ENCODE measurements at regions not wholly inside any gene's neighbourhood (a gene's known extent, or its start where the extent isn't known, plus 50 kb on each side); places are given as distances from the start of the nearest gene placed in this dataset.

DNA sequence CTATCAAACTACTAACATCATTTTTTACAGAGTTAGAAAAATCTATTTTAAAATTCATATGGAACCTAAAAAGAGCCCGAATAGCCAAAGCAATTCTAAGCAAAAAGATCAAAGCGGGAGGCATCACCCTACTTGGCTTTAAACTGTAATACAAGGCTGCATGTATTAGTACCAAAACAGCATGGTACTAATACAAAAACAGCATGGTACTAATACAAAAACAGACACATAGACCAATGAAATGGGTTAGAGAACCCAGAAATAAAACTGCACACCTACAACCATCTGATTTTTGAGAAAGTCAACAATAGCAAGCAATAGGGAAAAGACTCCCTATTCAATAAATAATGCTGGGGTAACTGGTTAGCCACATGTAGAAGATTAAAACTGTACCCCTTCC is 640.7 kb downstream of the IRS1 start:
- no peak for DNase-seq

- no peak for DNase-seq
These were observed 641.4 kb downstream of the IRS1 start for GRCh38 chr2:226158229-226158628.

- no peak for DNase-seq
These were observed 644.3 kb downstream of the IRS1 start for GRCh38 chr2:226155093-226155875.

GRCh38 chr2:226154610-226155009 is 645.0 kb downstream of the IRS1 start:
- no peak for DNase-seq

- no peak for DNase-seq
These were observed 646.1 kb downstream of the IRS1 start for GRCh38 chr2:226153553-226153952.

DNA sequence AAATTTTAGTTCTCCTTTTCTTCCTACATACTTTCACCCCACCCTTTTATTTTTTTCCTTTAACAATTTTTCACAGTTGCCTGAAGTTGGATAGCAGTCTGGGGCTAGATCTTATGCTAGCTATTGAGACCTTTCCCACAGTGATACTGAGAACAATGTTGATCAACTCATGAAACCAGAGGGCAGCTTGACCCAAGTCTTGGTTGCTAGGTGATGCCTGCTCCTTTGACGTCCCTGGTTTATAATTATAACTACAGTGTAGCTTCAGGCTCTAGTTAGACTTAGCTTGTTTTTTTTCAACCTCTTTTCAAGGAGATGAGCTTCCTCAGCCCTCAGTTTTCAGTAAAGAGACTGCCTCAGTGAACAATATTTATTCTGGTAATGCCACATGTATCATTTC is 648.5 kb downstream of the IRS1 start:
- DNase-seq = no peak

DNA sequence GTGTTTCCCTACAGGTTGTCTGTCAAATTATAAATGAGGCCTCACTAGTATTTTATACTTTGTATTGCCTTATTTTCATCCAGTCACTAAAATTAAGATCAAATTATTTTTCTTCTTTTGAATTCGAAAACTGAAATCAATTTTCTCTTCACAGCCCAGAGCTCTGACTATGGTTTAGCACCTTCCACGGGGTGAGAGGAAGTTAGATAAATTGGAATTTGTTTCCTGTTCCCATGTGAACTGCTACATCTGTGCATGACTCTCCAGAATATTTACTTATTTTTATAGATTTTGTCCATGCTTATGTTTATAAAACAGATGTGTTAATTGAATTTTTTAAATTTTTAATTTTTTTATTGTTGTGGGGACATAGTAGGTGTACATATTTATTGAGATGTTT is 656.5 kb downstream of the IRS1 start:
- no peak for DNase-seq

DNA sequence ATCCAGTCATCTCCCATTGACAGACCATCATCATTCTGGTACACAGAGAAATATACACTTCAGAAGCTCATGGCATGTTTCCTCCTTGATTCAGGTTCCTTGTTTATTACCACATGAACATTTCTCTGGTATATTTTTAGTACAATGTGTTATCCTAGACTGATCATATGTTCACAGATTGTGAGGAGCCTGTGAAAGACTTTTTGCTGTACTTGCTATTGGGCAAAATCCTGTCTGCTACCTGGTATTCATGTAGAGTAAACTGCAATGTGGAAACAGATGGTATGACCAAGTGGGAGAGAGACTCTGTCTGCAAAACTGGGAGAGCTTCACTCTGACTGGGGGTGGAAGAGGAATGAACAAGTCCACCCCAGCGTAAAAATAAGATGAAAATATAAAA is 657.2 kb downstream of the IRS1 start:
- DNase-seq = no peak

GRCh38 chr2:226140594-226140993 is 659.0 kb downstream of the IRS1 start:
- no peak for DNase-seq

GRCh38 chr2:226139759-226140158 is 659.9 kb downstream of the IRS1 start:
- no peak for DNase-seq

DNA sequence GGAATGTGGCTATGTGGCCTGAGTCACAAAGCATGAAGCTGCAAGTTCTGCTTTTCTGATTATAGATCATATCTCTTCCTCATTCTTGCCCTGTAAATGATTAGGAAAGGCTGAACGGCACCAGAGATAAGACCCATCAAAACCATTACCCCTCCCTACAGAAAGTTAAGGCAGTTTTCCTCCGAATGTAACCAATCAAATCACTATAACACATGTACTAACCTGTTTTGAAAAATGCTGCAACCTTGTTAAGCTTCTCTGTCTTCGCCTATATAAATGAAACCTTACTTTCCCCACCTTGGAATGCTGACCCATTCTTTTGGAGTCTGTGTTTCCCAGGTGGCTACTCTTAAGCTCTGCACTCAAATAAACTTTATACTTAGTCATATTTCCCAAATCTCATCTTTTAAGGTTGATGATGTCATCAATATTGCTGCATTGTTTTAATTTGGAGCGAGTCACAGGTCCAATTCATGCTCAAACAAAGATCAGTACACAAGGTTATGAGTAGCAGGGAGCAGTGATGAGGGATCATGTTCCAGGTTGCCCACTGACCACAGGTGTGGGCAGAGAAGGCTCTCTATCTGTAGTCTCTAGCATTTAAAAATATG is 662.3 kb downstream of the IRS1 start:
- no peak for DNase-seq

- no peak for DNase-seq
These were observed 662.9 kb downstream of the IRS1 start for GRCh38 chr2:226136739-226137138.

DNA sequence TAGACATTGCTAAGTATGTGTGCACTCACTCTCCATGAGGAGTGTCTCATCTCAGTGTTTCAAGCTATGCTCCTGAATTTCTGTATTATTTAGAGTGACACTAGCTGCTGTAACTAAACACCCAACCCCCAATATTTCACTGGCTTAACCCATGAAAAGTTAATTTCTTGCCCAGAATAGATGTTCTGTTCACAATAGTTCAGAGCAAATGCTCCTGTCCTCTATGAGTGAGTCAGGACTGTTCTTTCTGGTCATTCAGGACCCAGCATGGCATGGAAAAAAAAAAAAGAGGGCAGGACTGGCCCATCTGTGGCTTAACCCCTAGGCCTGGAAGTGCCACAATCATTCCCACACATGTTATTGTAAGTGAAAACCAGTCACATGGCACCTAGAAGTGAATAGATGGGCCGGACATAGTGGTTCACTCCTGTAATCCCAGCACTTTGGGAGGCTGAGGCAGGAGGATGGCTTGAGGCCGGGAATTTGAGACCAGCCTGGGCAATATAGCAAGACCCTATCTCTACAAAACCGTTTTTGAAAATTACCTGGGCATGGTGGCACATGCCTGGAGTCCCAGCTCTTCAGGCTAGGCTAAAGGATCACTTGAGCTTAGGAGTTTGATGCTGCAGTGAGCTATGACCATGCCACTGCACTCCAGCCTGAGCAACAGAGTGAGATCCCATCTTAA is 663.6 kb downstream of the IRS1 start:
- no peak for DNase-seq

DNA sequence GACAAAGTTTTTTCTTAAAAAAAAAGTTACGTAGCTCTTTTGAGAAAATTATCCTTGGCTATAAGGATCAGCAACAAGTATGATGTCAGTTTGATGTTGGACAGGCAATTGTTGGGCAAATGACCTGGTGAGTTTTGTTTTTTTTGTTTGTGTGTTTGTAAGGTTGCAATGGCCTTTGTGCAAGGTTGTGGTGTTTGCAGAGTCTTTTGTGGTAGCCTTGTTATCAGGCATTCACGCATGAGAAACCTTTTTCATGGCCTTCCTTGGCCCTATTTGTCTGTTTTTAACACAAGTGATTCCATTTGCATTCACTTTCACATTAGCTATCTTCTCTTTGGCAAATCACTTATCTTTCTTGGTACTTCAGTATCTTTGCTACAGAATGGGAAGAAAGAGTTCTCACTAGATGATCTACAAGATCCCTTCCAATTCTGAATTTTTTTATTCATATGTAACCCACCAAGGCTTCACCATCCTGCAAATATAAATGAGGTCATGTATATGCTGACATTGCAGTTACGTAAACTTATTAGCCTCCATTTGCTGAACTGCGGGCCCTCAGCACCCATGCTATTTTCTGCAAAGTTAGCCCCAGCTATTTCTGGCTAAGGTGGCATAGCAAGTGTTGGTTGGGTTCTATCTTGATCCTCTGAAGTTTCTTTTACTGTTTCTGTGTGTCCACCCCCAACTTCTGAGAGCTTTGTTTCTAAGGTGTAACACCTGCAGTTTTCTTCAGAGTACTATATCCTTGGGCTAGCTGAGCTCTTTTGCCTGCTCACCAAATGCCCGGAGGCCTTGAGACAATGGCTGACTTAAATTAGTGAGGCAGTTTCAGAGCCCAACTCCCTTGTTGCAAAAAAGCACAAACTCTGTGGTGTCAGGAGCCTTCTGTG is 667.1 kb downstream of the IRS1 start:
- no peak for DNase-seq

DNA sequence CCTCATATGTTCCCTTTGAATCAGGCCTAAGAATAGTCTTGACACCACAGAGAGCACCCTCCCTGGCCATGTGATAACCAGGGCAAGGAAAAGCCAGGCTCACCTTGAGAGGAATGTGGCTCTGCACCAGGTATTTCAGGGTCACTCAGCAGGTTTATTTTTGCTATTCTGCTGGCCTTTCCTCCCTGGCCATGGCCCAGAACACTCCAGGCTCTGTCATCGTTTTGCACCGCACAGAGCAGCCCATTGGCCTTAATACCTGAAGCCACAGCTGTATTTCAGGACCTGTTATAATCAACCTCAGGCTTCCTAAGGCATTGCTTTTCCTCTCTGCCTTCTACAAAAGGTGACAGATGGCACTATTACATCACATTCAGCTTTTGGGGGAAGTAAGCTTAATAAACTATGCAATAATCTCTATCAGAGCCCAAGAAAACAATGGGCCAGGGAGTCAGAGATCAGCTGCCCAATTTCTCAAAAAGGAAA is 668.3 kb downstream of the IRS1 start:
- no peak for DNase-seq

DNA sequence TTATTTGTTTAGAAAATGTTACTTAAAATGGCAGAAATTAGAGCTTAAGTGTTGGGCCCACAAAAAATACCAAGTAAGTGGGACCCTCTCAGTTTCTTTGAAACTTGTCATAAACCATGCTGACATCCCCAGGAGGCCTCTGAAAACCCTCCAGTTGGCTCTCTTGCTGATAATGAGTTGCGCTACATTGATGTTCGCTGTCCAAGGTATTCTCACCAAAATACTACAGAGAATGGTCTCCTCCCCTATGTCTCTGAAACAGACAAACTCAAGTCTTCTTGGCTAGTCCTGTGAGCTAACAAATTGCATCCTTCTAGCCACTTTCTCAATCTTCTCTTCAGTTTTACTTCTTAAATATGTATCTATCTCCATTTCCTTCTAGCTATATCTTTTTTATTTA is 669.4 kb downstream of the IRS1 start:
- no peak for DNase-seq

DNA sequence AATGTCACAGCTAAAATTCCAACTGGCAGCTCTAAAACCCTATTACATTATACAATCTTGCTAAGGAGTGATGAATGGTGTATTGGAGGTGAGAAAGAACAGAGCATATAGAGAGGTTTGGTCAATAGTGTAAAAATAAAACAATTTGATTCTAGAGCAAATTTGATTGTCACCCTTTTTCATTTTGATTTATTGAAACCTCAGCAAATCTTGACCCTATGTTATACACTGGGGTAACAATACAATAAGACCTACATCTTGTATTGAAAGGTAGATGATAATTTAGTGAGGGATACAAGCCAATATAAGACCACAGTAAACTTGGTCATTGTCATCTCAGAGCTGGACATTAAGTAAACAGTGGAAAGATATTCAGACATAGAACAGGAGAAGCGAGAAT is 671.9 kb downstream of the IRS1 start:
- DNase-seq = no peak

DNA sequence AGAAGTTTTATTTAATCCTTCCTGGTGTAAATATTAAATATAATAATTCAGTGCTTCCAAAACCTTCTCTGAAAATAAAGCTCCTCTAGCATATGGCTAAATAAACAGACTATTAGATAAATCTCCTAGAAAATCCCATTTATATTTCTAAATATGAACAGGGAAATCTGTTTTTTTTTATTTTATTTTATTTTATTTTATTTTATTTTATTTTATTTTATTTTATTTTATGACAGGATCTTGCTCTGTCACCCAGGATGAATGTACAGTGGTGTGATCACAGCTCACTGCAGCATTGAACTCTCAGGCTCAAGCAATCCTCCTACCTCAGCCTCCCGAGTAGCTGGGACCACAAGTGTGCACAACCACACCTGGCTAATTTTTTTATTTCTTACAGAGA is 673.5 kb downstream of the IRS1 start:
- no peak for DNase-seq

DNA sequence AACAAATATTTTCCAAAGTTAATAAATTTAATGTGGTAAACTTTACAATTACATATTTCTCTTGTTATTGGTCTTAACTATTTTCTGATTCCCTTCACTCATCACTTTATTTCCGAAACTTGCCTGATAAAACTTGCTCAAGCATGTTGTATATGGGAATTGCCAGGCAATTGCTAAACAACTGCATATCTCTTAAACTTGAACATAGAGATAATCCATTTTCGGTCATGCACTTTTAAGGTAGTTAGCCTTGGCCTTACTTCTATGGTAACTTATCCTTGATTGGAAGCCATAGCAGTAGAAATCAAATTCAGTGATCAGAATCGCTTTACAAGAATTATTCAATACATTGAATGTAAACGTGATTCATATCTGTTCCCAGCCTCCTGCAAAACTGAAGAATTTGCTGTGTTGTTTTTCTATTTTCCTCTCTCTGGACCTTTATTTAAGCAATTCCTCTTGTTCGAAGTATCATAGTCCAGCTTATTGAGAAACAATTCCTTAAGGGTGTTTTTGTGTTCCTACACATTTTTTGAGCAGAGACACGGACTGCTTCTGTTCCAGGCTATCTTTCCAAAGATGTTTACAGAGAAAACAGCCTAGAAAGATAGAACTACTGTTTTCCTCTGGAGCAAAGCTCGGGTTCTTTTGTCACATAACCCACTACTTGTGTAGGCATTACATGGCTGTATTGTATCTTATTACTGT is 674.3 kb downstream of the IRS1 start:
- no peak for DNase-seq

DNA sequence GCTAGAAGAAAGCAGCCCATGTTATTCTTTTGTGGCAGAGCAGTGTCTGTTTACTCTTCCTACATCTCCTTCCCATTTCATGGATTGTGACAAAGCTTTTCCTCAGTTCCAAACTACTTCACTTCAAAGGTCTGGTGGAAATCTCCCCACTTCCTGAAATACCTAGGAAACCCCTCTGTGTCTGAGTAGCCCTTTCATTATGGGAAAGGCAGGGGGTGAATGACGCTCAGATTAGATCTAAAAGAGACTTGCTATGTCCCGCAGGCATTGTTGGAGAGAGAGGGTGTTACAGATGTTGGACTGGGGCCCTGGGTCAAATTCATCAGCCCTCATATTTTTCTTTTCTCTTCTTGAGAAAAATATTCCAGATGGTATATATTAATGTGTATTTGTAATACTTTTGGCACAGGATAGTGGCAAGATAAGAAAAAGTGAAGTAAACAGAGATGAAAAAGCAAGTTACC is 675.0 kb downstream of the IRS1 start:
- no peak for DNase-seq

- DNase-seq = no peak
These were observed 676.3 kb downstream of the IRS1 start for GRCh38 chr2:226123300-226123699.

DNA sequence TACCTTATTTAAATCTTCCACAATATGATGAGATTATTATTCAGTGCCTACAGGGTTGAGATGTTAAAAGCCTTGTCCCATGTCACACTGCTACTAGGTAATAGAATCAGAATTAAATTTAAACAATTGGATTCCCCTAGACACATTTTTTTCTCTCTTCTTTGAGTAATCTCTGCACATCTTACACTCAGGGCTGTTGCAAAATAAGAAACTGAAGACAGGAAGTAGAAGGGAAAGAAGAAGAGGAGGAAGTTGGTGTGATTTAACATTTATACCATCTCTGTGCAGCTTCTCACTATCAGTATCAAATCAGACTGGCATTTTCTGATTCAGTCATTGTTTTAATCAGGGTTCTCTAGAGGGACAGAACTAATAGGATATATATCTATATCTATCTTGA is 677.6 kb downstream of the IRS1 start:
- no peak for DNase-seq

All from dermis blood vessel endothelial cell (primary cell).